Non-pigmented ciliary epithelial cell (primary cell): ENCODE measurements at regions not wholly inside any gene's neighbourhood (a gene's known extent, or its start where the extent isn't known, plus 50 kb on each side); places are given as distances from the start of the nearest gene placed in this dataset.
"Not testable (repeated sequence)": the region's sequence is repeated elsewhere in the genome, so short reads cannot be mapped to it uniquely, and the experiment has no call there.

Experiments
- DNase-seq: peaks from one replicate; pipeline ENCODE4 v3.0.0-alpha.2; 2010; ENCODE audit warnings: low read depth

DNA sequence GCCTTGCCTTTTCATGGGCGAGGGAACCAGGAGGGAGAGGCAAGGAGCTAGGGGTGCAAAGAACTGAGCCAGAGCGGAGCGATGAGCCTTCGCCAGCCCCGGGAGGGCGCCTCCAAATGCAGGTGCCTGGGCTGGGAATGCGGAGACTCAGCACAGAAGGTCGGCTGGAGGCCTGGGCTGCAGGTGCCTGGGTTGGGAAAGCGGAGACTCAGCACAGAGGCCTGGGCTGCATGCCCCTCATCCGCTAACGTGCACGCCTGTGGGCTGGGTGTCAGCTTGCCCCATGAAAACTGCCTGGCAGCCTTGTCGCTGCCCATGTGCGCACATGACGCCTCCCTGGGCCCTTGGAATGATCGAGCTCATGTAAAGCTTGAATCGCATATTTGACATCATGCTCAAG is 51.8 kb downstream of the POM121L12 start:
- no peak for DNase-seq

DNA sequence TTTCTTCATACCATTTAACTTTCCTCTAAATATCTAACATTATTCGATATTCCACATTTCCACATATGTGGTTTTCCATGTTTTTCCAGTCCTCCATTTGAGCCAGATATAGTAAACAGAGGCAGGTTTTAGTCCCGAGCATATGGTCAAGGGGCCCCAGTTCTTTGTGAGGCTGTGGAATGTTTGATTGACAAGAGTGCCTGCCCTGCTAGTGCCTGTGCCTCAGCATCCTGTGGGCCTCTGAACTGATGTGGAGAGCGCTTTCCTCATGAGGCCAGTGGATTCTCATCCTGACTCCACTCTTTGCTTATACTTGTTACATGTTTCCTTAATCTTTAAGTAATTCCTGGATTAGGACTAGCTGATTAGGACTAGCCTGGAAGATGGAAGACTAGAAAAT is 58.8 kb downstream of the POM121L12 start:
- DNase-seq = no peak

- no peak for DNase-seq
Observed at GRCh38 chr7:53094827-53095226, 59.4 kb downstream of the POM121L12 start.

DNA sequence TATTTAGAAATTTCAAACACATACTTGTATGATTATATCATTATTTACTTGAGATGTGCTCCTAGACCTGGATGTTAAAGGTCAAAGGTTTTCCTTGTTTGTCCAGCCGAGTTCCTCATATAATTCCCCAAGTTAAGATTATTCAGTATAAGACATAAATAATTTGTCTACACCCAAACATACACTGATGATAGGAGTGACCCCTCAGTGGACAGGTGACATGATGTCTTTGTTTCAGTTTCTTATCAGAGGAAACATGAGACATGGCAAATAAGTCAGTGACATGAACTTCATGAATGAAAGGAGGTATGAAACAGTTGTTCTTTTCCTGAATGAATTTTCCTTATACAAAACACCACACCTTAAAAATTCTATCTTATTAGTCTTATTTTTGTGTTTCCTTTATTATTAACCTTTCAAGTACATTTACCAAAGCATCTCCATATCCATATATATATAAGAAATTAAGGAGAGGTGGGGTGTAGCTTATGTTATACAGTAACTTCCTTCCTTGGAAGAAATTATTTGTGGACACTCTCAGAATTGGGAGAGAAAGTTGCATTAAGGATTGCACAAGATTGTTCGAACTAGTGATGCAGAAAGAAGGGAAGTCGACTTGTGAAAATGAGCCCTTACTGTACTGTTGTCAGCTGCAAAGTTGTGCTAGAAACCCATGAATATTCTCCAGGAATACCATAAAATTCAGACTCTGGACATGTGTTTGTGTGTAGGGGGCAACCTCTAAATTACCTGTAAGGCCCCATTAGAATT is 60.5 kb downstream of the POM121L12 start:
- no peak for DNase-seq

GRCh38 chr7:53100091-53100490 is 64.7 kb downstream of the POM121L12 start:
- no peak for DNase-seq

DNA sequence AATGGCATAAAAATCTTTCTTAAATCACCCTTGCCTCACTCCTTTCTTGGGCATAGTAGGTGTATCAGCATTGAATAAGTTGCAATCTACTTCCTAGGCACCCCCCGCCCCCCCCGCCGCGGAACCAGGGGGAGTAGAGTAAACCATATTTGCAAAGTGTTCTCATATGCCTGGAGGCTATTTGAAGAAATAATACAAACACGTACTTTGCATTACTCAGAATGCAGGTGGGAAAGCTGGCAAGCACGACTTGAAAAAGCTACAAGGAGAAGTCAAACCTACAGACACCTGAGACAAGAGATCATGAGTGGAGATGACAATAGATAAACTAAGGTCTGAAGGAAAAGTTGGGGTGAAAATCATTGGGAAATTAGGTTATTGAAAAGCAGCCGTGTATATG is 65.6 kb downstream of the POM121L12 start:
- DNase-seq = no peak

DNA sequence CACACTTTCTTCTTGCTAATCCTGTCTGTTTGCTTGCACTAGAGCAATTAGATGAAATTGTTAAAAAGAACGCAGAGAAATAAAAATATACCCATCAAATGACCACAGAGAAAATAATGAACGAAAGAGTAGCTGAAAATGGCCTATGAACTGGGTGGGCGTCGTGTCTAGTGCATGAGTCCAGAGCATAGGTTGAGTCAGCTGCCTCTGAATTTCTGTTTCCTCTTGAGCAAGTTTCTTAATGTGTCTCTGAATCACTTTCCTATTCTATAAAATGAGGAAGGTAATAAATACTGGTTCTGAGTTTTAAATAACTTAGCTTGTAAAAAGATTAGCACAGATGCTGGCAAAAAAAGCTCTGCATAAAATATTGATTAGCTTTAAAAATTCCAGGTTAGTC is 75.0 kb downstream of the POM121L12 start:
- DNase-seq = no peak

GRCh38 chr7:53111031-53111430 is 75.6 kb downstream of the POM121L12 start:
- no peak for DNase-seq

DNA sequence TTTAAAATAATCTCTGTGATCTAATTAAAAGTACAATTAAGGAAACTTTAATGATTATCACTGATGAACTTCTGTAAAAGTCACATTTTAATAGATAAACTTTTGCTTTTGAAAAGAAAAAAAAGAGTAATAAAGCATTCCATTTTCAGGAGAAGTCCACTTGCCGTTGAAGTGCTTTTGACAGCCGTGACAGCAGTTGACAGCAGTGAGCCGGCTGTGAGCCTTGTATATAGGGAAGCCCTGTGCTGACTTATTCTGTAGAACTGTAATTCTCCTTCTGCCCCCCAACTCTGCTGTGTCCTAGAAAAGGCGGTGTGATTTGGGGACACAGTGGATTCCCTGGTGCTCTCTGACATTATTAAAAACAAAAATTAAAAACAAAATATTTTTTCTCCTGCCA is 78.0 kb downstream of the POM121L12 start:
- no peak for DNase-seq

- peak; percentile 17 for DNase-seq
Observed at GRCh38 chr7:53119514-53119941, 84.1 kb downstream of the POM121L12 start.

DNA sequence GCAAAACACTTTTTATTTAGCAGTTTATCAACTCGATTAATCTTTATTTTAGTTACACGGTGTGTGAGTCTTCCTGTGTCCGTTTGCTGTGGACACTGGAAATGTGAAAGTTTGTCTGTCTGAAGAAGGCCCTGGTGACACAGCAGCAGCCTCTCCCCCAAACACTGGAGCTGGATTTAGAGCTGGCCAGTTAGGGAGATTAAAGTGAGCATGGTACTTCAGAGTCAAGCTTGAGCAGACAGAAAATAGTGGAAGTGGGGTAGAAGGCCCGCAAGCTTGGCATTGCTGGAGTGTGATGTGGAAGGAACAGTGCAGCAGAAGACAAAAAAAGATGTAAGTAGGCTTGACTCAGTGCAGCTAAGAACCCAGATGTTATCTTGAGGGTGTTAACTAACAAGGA is 85.9 kb downstream of the POM121L12 start:
- DNase-seq = no peak

DNA sequence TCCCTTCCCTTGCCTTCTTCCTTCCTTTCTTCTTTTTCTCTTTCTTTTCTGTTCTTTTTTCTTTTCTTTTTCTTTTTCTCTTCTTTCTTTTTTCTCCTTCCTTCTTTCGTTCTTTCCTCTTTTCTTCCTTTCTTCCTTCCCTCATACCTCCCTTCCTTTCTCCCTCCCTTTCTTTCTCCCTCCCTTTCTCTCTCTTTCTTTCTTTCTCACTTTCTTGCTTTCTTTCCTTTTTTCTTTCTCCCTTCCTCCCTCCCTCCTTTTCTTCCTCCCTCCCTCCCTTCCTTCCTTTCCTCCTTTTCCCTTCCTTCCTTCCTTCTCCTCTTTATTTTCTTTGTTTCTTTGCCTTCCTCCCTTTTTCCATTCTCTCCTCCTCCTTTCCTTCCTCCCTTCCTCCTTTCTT is 96.3 kb downstream of the POM121L12 start:
- DNase-seq = no peak

- no peak for DNase-seq
Observed at GRCh38 chr7:53151496-53151895, 116.1 kb downstream of the POM121L12 start.

DNA sequence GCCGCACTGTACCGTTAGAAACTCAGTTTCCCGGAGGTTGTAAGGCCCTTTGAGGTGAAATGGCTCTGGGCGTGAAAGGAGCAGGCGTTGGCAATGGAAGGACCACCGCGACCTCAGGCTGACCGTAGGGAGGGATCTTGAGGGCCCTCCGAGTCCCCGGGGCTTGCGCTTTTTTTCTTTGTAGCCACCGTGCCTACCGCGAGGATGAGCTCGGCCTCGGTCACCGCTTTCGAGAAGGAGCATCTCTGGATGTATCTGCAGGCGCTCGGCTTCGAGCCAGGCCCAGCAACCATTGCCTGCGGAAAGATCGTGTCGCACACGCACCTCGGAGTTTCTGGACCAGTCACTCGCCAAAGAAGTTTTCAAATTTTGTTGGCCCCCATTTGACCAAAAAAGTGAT is 151.8 kb downstream of the POM121L12 start:
- not testable (repeated sequence) for DNase-seq

GRCh38 chr7:53191191-53191695 is 155.8 kb downstream of the POM121L12 start:
- no peak for DNase-seq

GRCh38 chr7:53191836-53192443 is 156.5 kb downstream of the POM121L12 start:
- no peak for DNase-seq

DNA sequence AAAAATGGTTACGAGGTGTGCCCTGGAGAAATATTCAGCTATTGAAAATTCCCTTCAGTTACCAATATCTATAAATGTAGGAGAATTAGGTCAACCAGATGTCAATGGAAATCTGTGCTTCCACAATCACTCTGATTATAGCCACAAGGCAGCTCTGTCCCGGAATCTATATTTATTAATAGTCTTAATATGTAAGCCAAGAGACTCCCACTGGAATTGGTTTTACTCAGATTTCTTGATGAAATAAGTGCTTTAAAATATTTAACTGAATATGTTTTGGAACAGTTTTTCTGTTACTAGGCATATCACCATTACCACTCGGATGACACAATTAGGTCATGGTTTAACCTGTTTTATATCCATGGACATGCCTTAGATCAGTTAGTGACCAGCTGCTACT is 169.6 kb downstream of the POM121L12 start:
- DNase-seq = no peak

- no peak for DNase-seq
Observed at GRCh38 chr7:53209129-53209528, 173.7 kb downstream of the POM121L12 start.

DNA sequence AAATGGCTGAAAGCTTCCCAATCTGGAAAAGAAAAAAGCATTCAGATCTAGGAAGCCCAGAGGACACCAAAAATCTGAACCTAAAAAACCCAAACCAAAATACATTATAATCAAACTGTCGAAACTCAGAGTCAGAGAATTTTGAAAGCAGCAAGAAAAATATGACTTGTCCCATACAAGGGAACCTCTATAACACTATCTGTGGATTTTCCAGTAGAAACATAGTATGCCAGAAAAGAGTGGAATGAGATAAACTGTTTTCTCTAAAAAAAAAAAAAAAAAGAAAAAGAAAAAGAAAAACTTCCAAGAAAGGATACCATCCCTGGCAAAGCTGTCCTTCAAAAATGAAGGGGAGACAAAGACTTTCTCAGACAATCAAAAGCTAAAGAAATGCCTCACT is 179.0 kb downstream of the POM121L12 start:
- DNase-seq = no peak

- DNase-seq = no peak
Observed at GRCh38 chr7:53218730-53219504, 183.5 kb downstream of the POM121L12 start.

DNA sequence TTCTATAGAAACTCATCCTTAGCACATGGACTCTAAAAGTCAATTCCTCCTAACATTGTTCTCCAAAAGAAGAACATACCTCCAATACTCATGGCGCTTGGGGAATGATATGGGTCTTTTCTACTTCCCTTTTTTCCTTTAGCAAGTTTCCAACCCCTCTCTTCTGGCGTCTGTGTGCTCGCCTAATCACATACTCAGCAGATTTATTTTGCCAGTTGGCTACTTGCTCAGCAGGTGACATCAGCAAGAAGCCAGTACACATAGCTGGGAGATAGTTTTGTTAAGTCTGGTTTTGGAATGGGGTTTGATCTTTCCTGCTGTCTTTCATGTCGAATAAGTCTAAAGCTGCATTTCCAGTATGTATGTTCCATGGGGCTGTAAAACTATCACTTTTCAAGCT is 193.8 kb downstream of the POM121L12 start:
- DNase-seq = no peak

DNA sequence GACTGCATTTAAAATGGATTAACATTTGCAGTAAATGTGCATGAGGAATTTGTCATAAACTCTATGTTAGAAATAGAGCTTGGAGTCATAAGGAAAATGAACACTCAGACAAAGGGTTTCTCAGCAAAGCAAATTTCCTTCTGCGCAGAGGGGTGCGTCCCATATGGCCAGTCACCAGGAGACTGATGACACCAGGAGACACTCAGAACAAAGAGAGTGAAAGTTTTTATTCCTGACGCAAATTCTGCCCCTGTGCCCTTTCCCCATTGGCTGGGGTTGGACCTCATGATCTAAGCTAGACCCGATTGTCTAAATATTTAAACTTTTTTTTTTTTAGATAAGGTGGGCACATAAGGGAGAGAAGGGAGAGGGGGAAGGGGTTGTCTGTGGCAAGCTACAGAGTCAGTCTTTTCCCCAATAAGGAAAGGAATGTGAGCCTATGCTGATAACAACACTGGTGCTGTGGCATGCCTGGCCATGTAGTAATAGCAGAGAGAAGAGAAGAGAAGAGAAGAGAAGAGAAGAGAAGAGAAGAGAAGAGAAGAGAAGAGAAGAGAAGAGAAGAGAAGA is 202.0 kb downstream of the POM121L12 start:
- DNase-seq = no peak
